ENCODE measurements at regions not wholly inside any gene's neighbourhood (a gene's known extent, or its start where the extent isn't known, plus 50 kb on each side); places are given as distances from the start of the nearest gene placed in this dataset.

GRCh38 chr3:159765030-159765859 is 223.4 kb upstream of the IL12A start:
- Histone ChIP-seq H3K4me3 (peak overlapping the region; percentile 80 to 91 (median 86)), H3K4me1 (peaks cover 0 to 68% (median 61%) of the 10 kb centered on the region in 4 donors), H3K27me3 (no peaks in the 10 kb centered on the region), H3K9me3 (no peaks in the 10 kb centered on the region), H3K27ac (peak overlapping the region; percentile 97 to 100 (median 100)), H3K36me3 (peaks cover 0 to 5% (median 0%) of the 10 kb centered on the region in 4 donors)
- 1% methylated on average over 47 of the region's 47 CpGs for WGBS, 2 donors
- intact Hi-C loops (cut with DNase I) = loop anchor here (2.0 to 10.0 kb wide), 2 partner anchors 34 to 640 kb away; no protein-coding TSS in a partner anchor
- TF ChIP-seq CTCF (IDR thresholded peaks at IDR 0.05) (no peak), POLR2AphosphoS5 (IDR thresholded peaks at IDR 0.05) (peak; percentile 66 to 89 (median 83)), EP300 (IDR thresholded peaks at IDR 0.05) (peak in 1 of 4 donors; percentile 19), POLR2A (IDR thresholded peaks at IDR 0.05) (peak; percentile 16 to 34)
- peak; percentile 93 for DNase-seq

- Histone ChIP-seq H3K36me3 (peaks cover 0 to 5% (median 0%) of the 10 kb centered on the region in 4 donors), H3K27me3 (no peaks in the 10 kb centered on the region), H3K4me3 (peak overlapping the region; percentile 80 to 91 (median 86)), H3K27ac (peak overlapping the region; percentile 97 to 100 (median 100)), H3K4me1 (peaks cover 0 to 72% (median 66%) of the 10 kb centered on the region in 4 donors), H3K9me3 (no peaks in the 10 kb centered on the region)
- peak; percentile 81 for DNase-seq
- no peak for TF ChIP-seq CTCF (IDR thresholded peaks at IDR 0.05)
- peak in 1 of 4 donors; percentile 66 for TF ChIP-seq POLR2AphosphoS5 (IDR thresholded peaks at IDR 0.05)
- no peak for TF ChIP-seq EP300 (IDR thresholded peaks at IDR 0.05)
- WGBS, 2 donors = 57 to 67% methylated on average over 5 of the region's 5 CpGs
- intact Hi-C loops (cut with DNase I) = loop anchor here (2.0 to 10.0 kb wide), 2 partner anchors 33 to 639 kb away; no protein-coding TSS in a partner anchor
Measured at GRCh38 chr3:159765860-159766294, 222.8 kb upstream of the IL12A start.

- peak overlapping the region; percentile 97 to 100 (median 100) for H3K27ac ChIP-seq
- peak; percentile 28 to 64 (median 55) for TF ChIP-seq CTCF (IDR thresholded peaks at IDR 0.05)
- TF ChIP-seq POLR2AphosphoS5 (IDR thresholded peaks at IDR 0.05) = peak in 1 of 4 donors; percentile 42
- no peak for TF ChIP-seq POLR2A (IDR thresholded peaks at IDR 0.05)
Measured at GRCh38 chr3:159766563-159767185, 222.0 kb upstream of the IL12A start.

GRCh38 chr3:159770998-159771397 is 217.6 kb upstream of the IL12A start:
- Histone ChIP-seq H3K9me3 (no peaks in the 10 kb centered on the region), H3K36me3 (peaks cover 0 to 8% (median 2%) of the 10 kb centered on the region in 4 donors), H3K4me1 (peaks cover 0 to 97% (median 78%) of the 10 kb centered on the region in 4 donors), H3K4me3 (no peak overlapping the region), H3K27ac (peak overlapping the region; percentile 12 to 100 (median 80)), H3K27me3 (no peaks in the 10 kb centered on the region)
- intact Hi-C loops (cut with DNase I) = no loop called here
- TF ChIP-seq POLR2AphosphoS5 (IDR thresholded peaks at IDR 0.05) = no peak
- TF ChIP-seq CTCF (IDR thresholded peaks at IDR 0.05) = no peak
- TF ChIP-seq EP300 (IDR thresholded peaks at IDR 0.05) = no peak
- TF ChIP-seq POLR2A (IDR thresholded peaks at IDR 0.05) = no peak
- DNase-seq = no peak
- 65 to 77% methylated on average over 2 of the region's 2 CpGs for WGBS, 2 donors

More at GRCh38 chr3:159766563-159767185, 222.0 kb upstream of the IL12A start:
- H3K9me3 ChIP-seq = no peaks in the 10 kb centered on the region
- peaks cover 0 to 5% (median 0%) of the 10 kb centered on the region in 4 donors for H3K36me3 ChIP-seq
- no peaks in the 10 kb centered on the region for H3K27me3 ChIP-seq
- H3K4me3 ChIP-seq = peak overlapping the region; percentile 80 to 91 (median 86)
- peaks cover 0 to 71% (median 64%) of the 10 kb centered on the region in 4 donors for H3K4me1 ChIP-seq
- 88 to 90% methylated on average over 2 of the region's 2 CpGs for WGBS, 2 donors
- intact Hi-C loops (cut with DNase I) = loop anchor here (10.0 kb wide), 1 partner anchor 638 kb away; no protein-coding TSS in a partner anchor
- no peak for DNase-seq
